ENCODE measurements at regions not wholly inside any gene's neighbourhood (a gene's known extent, or its start where the extent isn't known, plus 50 kb on each side); places are given as distances from the start of the nearest gene placed in this dataset.
"Not testable (repeated sequence)": the region's sequence is repeated elsewhere in the genome, so short reads cannot be mapped to it uniquely, and the experiment has no call there.

GRCh38 chr13:62167650-62168172, 752.1 kb upstream of the PCDH20 start:
- peaks cover 4% of the 10 kb centered on the region for H3K9me3 ChIP-seq (ENCODE audit: control insufficient read depth, insufficient read depth, low read depth, low read length)
- no peak overlapping the region for H3K27ac ChIP-seq (ENCODE audit: low read depth, low read length)
- H3K27me3 ChIP-seq (ENCODE audit: control insufficient read depth, insufficient read depth, low read length) = no peaks in the 10 kb centered on the region
- no peaks in the 10 kb centered on the region for H3K4me1 ChIP-seq (ENCODE audit: control insufficient read depth, insufficient read depth, low read length)
- H3K9ac ChIP-seq (ENCODE audit: low read length) = no peak overlapping the region
- H3K4me3 ChIP-seq (ENCODE audit: low read depth, low read length) = no peak overlapping the region
- no peaks in the 10 kb centered on the region for H3K36me3 ChIP-seq (ENCODE audit: control insufficient read depth, insufficient read depth, low read length)

GRCh38 chr13:62162860-62163259, 747.2 kb upstream of the PCDH20 start:
- Histone ChIP-seq H3K27me3 (ENCODE audit: control insufficient read depth, insufficient read depth, low read length) (no peaks in the 10 kb centered on the region), H3K4me3 (ENCODE audit: low read depth, low read length) (no peak overlapping the region), H3K9me3 (ENCODE audit: control insufficient read depth, insufficient read depth, low read depth, low read length) (peaks cover 5% of the 10 kb centered on the region), H3K9ac (ENCODE audit: low read length) (no peak overlapping the region), H3K36me3 (ENCODE audit: control insufficient read depth, insufficient read depth, low read length) (no peaks in the 10 kb centered on the region), H3K4me1 (ENCODE audit: control insufficient read depth, insufficient read depth, low read length) (no peaks in the 10 kb centered on the region), H3K27ac (ENCODE audit: low read depth, low read length) (no peak overlapping the region)

- H3K9me3 ChIP-seq (ENCODE audit: control insufficient read depth, insufficient read depth, low read depth, low read length) = peaks cover 9% of the 10 kb centered on the region
- no peak overlapping the region for H3K9ac ChIP-seq (ENCODE audit: low read length)
- H3K27me3 ChIP-seq (ENCODE audit: control insufficient read depth, insufficient read depth, low read length) = no peaks in the 10 kb centered on the region
- no peak overlapping the region for H3K4me3 ChIP-seq (ENCODE audit: low read depth, low read length)
- H3K27ac ChIP-seq (ENCODE audit: low read depth, low read length) = no peak overlapping the region
- H3K4me1 ChIP-seq (ENCODE audit: control insufficient read depth, insufficient read depth, low read length) = no peaks in the 10 kb centered on the region
- no peaks in the 10 kb centered on the region for H3K36me3 ChIP-seq (ENCODE audit: control insufficient read depth, insufficient read depth, low read length)
Observed at GRCh38 chr13:62158520-62158919, 742.9 kb upstream of the PCDH20 start.

GRCh38 chr13:62151724-62152123, 736.1 kb upstream of the PCDH20 start:
- not testable (repeated sequence) for H3K9ac ChIP-seq (ENCODE audit: low read length); H3K27me3 ChIP-seq (ENCODE audit: control insufficient read depth, insufficient read depth, low read length); H3K4me1 ChIP-seq (ENCODE audit: control insufficient read depth, insufficient read depth, low read length); H3K27ac ChIP-seq (ENCODE audit: low read depth, low read length); H3K36me3 ChIP-seq (ENCODE audit: control insufficient read depth, insufficient read depth, low read length); H3K4me3 ChIP-seq (ENCODE audit: low read depth, low read length)
- H3K9me3 ChIP-seq (ENCODE audit: control insufficient read depth, insufficient read depth, low read depth, low read length) = peaks cover 35% of the 10 kb centered on the region

- no peaks in the 10 kb centered on the region for H3K4me1 ChIP-seq (ENCODE audit: control insufficient read depth, insufficient read depth, low read length)
- no peak overlapping the region for H3K4me3 ChIP-seq (ENCODE audit: low read depth, low read length)
- H3K27ac ChIP-seq (ENCODE audit: low read depth, low read length) = no peak overlapping the region
- H3K36me3 ChIP-seq (ENCODE audit: control insufficient read depth, insufficient read depth, low read length) = no peaks in the 10 kb centered on the region
- no peak overlapping the region for H3K9ac ChIP-seq (ENCODE audit: low read length)
- H3K9me3 ChIP-seq (ENCODE audit: control insufficient read depth, insufficient read depth, low read depth, low read length) = peaks cover 17% of the 10 kb centered on the region
- H3K27me3 ChIP-seq (ENCODE audit: control insufficient read depth, insufficient read depth, low read length) = no peaks in the 10 kb centered on the region
Observed at GRCh38 chr13:62142048-62142447, 726.4 kb upstream of the PCDH20 start.

GRCh38 chr13:62139597-62139996, 723.9 kb upstream of the PCDH20 start:
- Histone ChIP-seq H3K27me3 (ENCODE audit: control insufficient read depth, insufficient read depth, low read length) (no peaks in the 10 kb centered on the region), H3K9ac (ENCODE audit: low read length) (no peak overlapping the region), H3K27ac (ENCODE audit: low read depth, low read length) (no peak overlapping the region), H3K36me3 (ENCODE audit: control insufficient read depth, insufficient read depth, low read length) (no peaks in the 10 kb centered on the region), H3K4me3 (ENCODE audit: low read depth, low read length) (no peak overlapping the region), H3K9me3 (ENCODE audit: control insufficient read depth, insufficient read depth, low read depth, low read length) (peaks cover 17% of the 10 kb centered on the region), H3K4me1 (ENCODE audit: control insufficient read depth, insufficient read depth, low read length) (no peaks in the 10 kb centered on the region)

GRCh38 chr13:62137629-62138405, 722.2 kb upstream of the PCDH20 start:
- no peak overlapping the region for H3K4me3 ChIP-seq (ENCODE audit: low read depth, low read length)
- no peaks in the 10 kb centered on the region for H3K4me1 ChIP-seq (ENCODE audit: control insufficient read depth, insufficient read depth, low read length)
- H3K27ac ChIP-seq (ENCODE audit: low read depth, low read length) = no peak overlapping the region
- H3K9ac ChIP-seq (ENCODE audit: low read length) = no peak overlapping the region
- peaks cover 17% of the 10 kb centered on the region for H3K9me3 ChIP-seq (ENCODE audit: control insufficient read depth, insufficient read depth, low read depth, low read length)
- no peaks in the 10 kb centered on the region for H3K36me3 ChIP-seq (ENCODE audit: control insufficient read depth, insufficient read depth, low read length)
- no peaks in the 10 kb centered on the region for H3K27me3 ChIP-seq (ENCODE audit: control insufficient read depth, insufficient read depth, low read length)

- H3K36me3 ChIP-seq (ENCODE audit: control insufficient read depth, insufficient read depth, low read length) = no peaks in the 10 kb centered on the region
- H3K9me3 ChIP-seq (ENCODE audit: control insufficient read depth, insufficient read depth, low read depth, low read length) = peaks cover 3% of the 10 kb centered on the region; the same call in 1 of the 2 replicates
- peaks cover 12% of the 10 kb centered on the region for H3K4me1 ChIP-seq (ENCODE audit: control insufficient read depth, insufficient read depth, low read length)
- no peak overlapping the region for H3K9ac ChIP-seq (ENCODE audit: low read length)
- H3K27ac ChIP-seq (ENCODE audit: low read depth, low read length) = no peak overlapping the region
- H3K27me3 ChIP-seq (ENCODE audit: control insufficient read depth, insufficient read depth, low read length) = no peaks in the 10 kb centered on the region
- no peak overlapping the region for H3K4me3 ChIP-seq (ENCODE audit: low read depth, low read length)
Observed at GRCh38 chr13:62131604-62132003, 716.0 kb upstream of the PCDH20 start.

- H3K9ac ChIP-seq (ENCODE audit: low read length) = no peak overlapping the region
- H3K4me1 ChIP-seq (ENCODE audit: control insufficient read depth, insufficient read depth, low read length) = peaks cover 12% of the 10 kb centered on the region
- no peaks in the 10 kb centered on the region for H3K27me3 ChIP-seq (ENCODE audit: control insufficient read depth, insufficient read depth, low read length)
- no peak overlapping the region for H3K4me3 ChIP-seq (ENCODE audit: low read depth, low read length)
- H3K9me3 ChIP-seq (ENCODE audit: control insufficient read depth, insufficient read depth, low read depth, low read length) = peaks cover 3% of the 10 kb centered on the region; the same call in 1 of the 2 replicates
- H3K27ac ChIP-seq (ENCODE audit: low read depth, low read length) = peak overlapping the region; percentile 43; the same call in 1 of the 2 replicates
- H3K36me3 ChIP-seq (ENCODE audit: control insufficient read depth, insufficient read depth, low read length) = no peaks in the 10 kb centered on the region
Observed at GRCh38 chr13:62130062-62130970, 714.7 kb upstream of the PCDH20 start.

- Histone ChIP-seq H3K4me3 (ENCODE audit: low read depth, low read length) (no peak overlapping the region), H3K9ac (ENCODE audit: low read length) (no peak overlapping the region), H3K27ac (ENCODE audit: low read depth, low read length) (no peak overlapping the region), H3K9me3 (ENCODE audit: control insufficient read depth, insufficient read depth, low read depth, low read length) (peaks cover 3% of the 10 kb centered on the region; the same call in 1 of the 2 replicates), H3K4me1 (ENCODE audit: control insufficient read depth, insufficient read depth, low read length) (peaks cover 12% of the 10 kb centered on the region), H3K27me3 (ENCODE audit: control insufficient read depth, insufficient read depth, low read length) (no peaks in the 10 kb centered on the region), H3K36me3 (ENCODE audit: control insufficient read depth, insufficient read depth, low read length) (no peaks in the 10 kb centered on the region)
Observed at GRCh38 chr13:62129000-62129551, 713.4 kb upstream of the PCDH20 start.
